K562 (cell line): ENCODE measurements at regions not wholly inside any gene's neighbourhood (a gene's known extent, or its start where the extent isn't known, plus 50 kb on each side); places are given as distances from the start of the nearest gene placed in this dataset.

ENCODE experiments used
- ATAC-seq: fragments of 200-7000 bp; cut with Tn5 transposase; 3 replicates; pipeline ENCODE4 v1.9.1; 2020; ENCODE audit warnings: moderate library complexity
- BruUV-seq: library from RNA; stranded (reverse); fragments of 400-500 nt; replicated peaks from 2 replicates; lab custom pipeline; 2021; lab: Mats Ljungman, UMichigan
- CTCF ChIA-PET: fragments of 300-600 bp; formaldehyde crosslinking; extraction: SDS; loops from one replicate; lab custom pipeline; 2021; ENCODE audit warnings: low intra/inter-chr PET ratio; lab: Yijun Ruan, JAX
- POLR2A ChIA-PET: fragments of 300-600, 350-650 bp; sonication (Branson Sonifier 250); formaldehyde crosslinking; extraction: SDS; loops from one replicate; lab custom pipeline; 2021; ENCODE audit warnings: antibody characterized with exemption, inconsistent platforms; lab: Yijun Ruan, JAX
- DNase-seq, 4 experiments: peaks; one replicate each; pipeline versions ENCODE4 v3.0.0 to v3.0.0-alpha.2; 2011 to 2018; ENCODE audit warnings: low spot score in 3 of 4, mixed read lengths in 3 of 4; ENCODE audit errors: extremely low read depth in 1 of 4
- FAIRE-seq: peaks from 2 replicates; lab custom pipeline; 2011; peaks lifted over from hg19 to GRCh38; lab: Jason Lieb, UNC
- H2AFZ ChIP-seq: 2 replicates; pipeline ENCODE4 v1.6.0; 2011; ENCODE audit warnings: low read depth, low read length, control low read depth, inconsistent platforms
- H3K27ac ChIP-seq: fragments of 200-600 bp; 3 replicates; pipeline ENCODE4 v1.8.0; 2011; ENCODE audit warnings: low read depth, mild to moderate bottlenecking, control low read depth, inconsistent platforms, low read length, moderate library complexity, mixed read lengths; ENCODE audit errors: extremely low read depth
- H3K27me3 ChIP-seq, 2 experiments: fragments of 300-600 bp in 1 of 2; 2 replicates in 1 of 2; 3 replicates in 1 of 2; pipeline versions ENCODE4 v1.6.0 to v1.8.0; 2011; ENCODE audit warnings: inconsistent platforms in 2 of 2, low read length in 2 of 2, mild to moderate bottlenecking in 1 of 2, mixed read lengths in 1 of 2, moderate library complexity in 1 of 2; ENCODE audit not compliant: control insufficient read depth in 2 of 2, insufficient read depth in 2 of 2
- H3K36me3 ChIP-seq: fragments of 300-600 bp; 3 replicates; pipeline ENCODE4 v1.8.0; 2011; ENCODE audit warnings: mild to moderate bottlenecking, low read length, inconsistent platforms; ENCODE audit not compliant: control insufficient read depth, insufficient read depth
- H3K4me1 ChIP-seq, 2 experiments: fragments of 200-600 bp in 1 of 2; replicated peaks in 1 of 2; 2 replicates in 1 of 2; 3 replicates in 1 of 2; pipeline versions ENCODE4 v1.5.1 to v1.8.0; 2011; ENCODE audit warnings: inconsistent platforms in 2 of 2, low read length in 2 of 2, mild to moderate bottlenecking in 1 of 2, mixed read lengths in 1 of 2, moderate library complexity in 1 of 2; ENCODE audit not compliant: control insufficient read depth in 2 of 2, insufficient read depth in 2 of 2
- H3K4me2 ChIP-seq: 2 replicates; pipeline ENCODE4 v1.6.1; 2011; ENCODE audit warnings: low read length, control low read depth, inconsistent platforms, mixed read lengths; ENCODE audit not compliant: insufficient read depth
- H3K4me3 ChIP-seq: fragments of 200-600 bp; sonication (generic), shearing (Covaris generic); 2 replicates; pipeline ENCODE4 v1.5.1; 2016; ENCODE audit warnings: control low read depth, inconsistent platforms
- H3K79me2 ChIP-seq: fragments of 200-600 bp; 3 replicates; pipeline ENCODE4 v1.8.0; 2011; ENCODE audit warnings: low read length, inconsistent platforms; ENCODE audit not compliant: control insufficient read depth, insufficient read depth
- H3K9ac ChIP-seq, 2 experiments: 2 replicates each; pipeline versions ENCODE4 v1.6.0 to v1.6.1; 2011; ENCODE audit warnings: low read depth in 2 of 2, low read length in 2 of 2, control low read depth in 1 of 2, inconsistent platforms in 1 of 2, mild to moderate bottlenecking in 1 of 2, mixed read lengths in 1 of 2; ENCODE audit not compliant: insufficient read depth in 1 of 2
- H3K9me1 ChIP-seq: one replicate; pipeline ENCODE4 v1.6.0; 2011; ENCODE audit warnings: inconsistent platforms, mild to moderate bottlenecking, low read length, moderate library complexity; ENCODE audit not compliant: control insufficient read depth, insufficient read depth
- H3K9me3 ChIP-seq: replicated peaks from 2 replicates; pipeline ENCODE4 v1.5.1; 2011; ENCODE audit warnings: low read depth, low read length, inconsistent platforms; ENCODE audit not compliant: control insufficient read depth, insufficient read depth
- H4K20me1 ChIP-seq: replicated peaks from 2 replicates; pipeline ENCODE4 v1.6.1; 2011; ENCODE audit warnings: low read length, inconsistent platforms, mixed read lengths; ENCODE audit not compliant: control insufficient read depth, insufficient read depth
- BRD4 ChIP-seq: fragments of 200-600 bp; sonication (generic); IDR thresholded peaks from 2 replicates; pipeline ENCODE4 v1.6.1; 2017; ENCODE audit warnings: inconsistent platforms
- BRF1 ChIP-seq: IDR thresholded peaks from 3 replicates; pipeline ENCODE4 v1.6.1; 2011; ENCODE audit warnings: borderline replicate concordance, mild to moderate bottlenecking; ENCODE audit not compliant: insufficient read length; ENCODE audit errors: extremely low read depth
- IRF9 ChIP-seq: fragments of 450-650 bp; IDR thresholded peaks from 2 replicates; pipeline ENCODE4 v1.6.1; 2016; ENCODE audit warnings: missing biosample characterization, missing genetic modification characterization
- MTA3 ChIP-seq: fragments of 450-650 bp; formaldehyde crosslinking; IDR thresholded peaks from 2 replicates; pipeline ENCODE4 v1.6.1; 2017; ENCODE audit warnings: mild to moderate bottlenecking, borderline replicate concordance
- SMARCE1 ChIP-seq: fragments of 450-650 bp; IDR thresholded peaks from 2 replicates; pipeline ENCODE4 v1.7.1; 2016; ENCODE audit warnings: mild to moderate bottlenecking
- WGBS: fragments of 100-300 bp; shearing (Covaris generic); methylation state at CpG from one replicate; pipeline ENCODE4 v1.1.6; 2016; ENCODE audit warnings: low coverage, mixed read lengths; ENCODE audit not compliant: insufficient coverage; ENCODE audit errors: missing lambda C conversion rate; 5-methylcytosine and 5-hydroxymethylcytosine counted together
- in situ Hi-C: fragments of 300-500 bp; cut with MboI; formaldehyde crosslinking; loops from 4 replicates; pipeline ENCODE4 v1.15.0; 2018; ENCODE audit warnings: inconsistent platforms, mixed read lengths
- intact Hi-C: fragments of 100-400 bp; cut with micrococcal nuclease; formaldehyde crosslinking; loops from 2 replicates; pipeline ENCODE4 v1.14.2; 2022

- Histone ChIP-seq H2AFZ (no peak overlapping the region), H3K4me1 (peaks cover 6 to 9% of the 10 kb centered on the region in 2 experiments; a peak in 3 of 5 replicates), H3K9me3 (no peaks in the 10 kb centered on the region), H3K9ac (no peak overlapping the region), H3K79me2 (no peaks in the 10 kb centered on the region), H3K9me1 (peaks cover 4% of the 10 kb centered on the region), H4K20me1 (no peaks in the 10 kb centered on the region; the same call in 1 of the 2 replicates), H3K36me3 (no peaks in the 10 kb centered on the region), H3K27ac (no peak overlapping the region), H3K27me3 (peaks cover 0 to 19% of the 10 kb centered on the region in 2 experiments), H3K4me2 (no peak overlapping the region), H3K4me3 (no peak overlapping the region)
- intact Hi-C loops (no loop called here), in situ Hi-C loops (no loop called here)
- BruUV-seq: no TSS peak
- no peak for ATAC-seq
- no peak for DNase-seq
- 2% methylated on average over 6 of the region's 6 CpGs for WGBS
- ChIA-PET POLR2A (no interaction called here), CTCF (no interaction called here)
- TF ChIP-seq BRF1 (no peak), IRF9 (tag) (no peak), MTA3 (no peak), SMARCE1 (no peak), BRD4 (no peak)
- no peak for FAIRE-seq
These were observed 152.3 kb downstream of the TFCP2L1 start for GRCh38 chr2:121132762-121133107.
